ACHN (cell line): ENCODE measurements at regions not wholly inside any gene's neighbourhood (a gene's known extent, or its start where the extent isn't known, plus 50 kb on each side); places are given as distances from the start of the nearest gene placed in this dataset.

Experiments used
- DNase-seq: peaks from one replicate; pipeline ENCODE4 v3.0.0-alpha.2; 2015
- in situ Hi-C: cut with HindIII; loops from 2 replicates; pipeline ENCODE4 v1.10.0; 2017; ENCODE audit warnings: low sequenced_read_pairs, low pct_ligation_motif_present, low pct_unique_long_range_greater_than_20kb

DNA sequence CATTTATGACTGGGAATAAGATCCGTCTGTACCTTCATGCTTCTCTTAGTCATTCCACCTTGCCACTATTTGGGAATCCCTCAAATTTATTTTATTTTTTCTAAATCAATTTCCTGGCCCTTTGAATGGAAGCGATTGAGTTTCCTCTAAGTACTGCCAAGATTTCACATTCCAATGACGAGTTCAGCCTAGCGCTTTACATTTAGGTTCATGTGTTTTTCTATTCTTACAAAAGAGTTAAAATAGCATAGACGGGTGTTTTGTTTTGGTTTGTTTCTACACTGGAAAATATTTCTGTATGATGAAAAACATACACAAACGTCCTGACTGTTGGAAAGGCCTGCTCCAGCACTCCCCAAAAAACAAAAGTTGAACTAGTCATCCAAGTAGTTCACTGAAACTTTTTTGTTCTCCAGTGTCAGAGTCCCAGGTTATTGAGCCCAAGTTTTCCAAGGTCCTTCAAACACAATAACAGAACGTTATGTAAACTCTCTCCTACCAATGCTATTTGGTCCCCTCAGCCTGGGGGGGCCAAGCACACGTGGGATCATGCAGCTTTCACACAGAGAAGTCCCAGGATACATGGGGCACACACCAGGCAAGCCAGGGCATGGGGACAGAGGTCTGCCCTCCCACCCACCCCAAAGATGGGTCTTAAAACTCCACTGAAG lies 74.8 kb upstream of the FOXN3 start:
- no peak for DNase-seq
- in situ Hi-C loops: no loop called here

- DNase-seq: no peak
- in situ Hi-C loops: no loop called here
Measured at GRCh38 chr14:89490466-89490865, 73.4 kb upstream of the FOXN3 start.

DNA sequence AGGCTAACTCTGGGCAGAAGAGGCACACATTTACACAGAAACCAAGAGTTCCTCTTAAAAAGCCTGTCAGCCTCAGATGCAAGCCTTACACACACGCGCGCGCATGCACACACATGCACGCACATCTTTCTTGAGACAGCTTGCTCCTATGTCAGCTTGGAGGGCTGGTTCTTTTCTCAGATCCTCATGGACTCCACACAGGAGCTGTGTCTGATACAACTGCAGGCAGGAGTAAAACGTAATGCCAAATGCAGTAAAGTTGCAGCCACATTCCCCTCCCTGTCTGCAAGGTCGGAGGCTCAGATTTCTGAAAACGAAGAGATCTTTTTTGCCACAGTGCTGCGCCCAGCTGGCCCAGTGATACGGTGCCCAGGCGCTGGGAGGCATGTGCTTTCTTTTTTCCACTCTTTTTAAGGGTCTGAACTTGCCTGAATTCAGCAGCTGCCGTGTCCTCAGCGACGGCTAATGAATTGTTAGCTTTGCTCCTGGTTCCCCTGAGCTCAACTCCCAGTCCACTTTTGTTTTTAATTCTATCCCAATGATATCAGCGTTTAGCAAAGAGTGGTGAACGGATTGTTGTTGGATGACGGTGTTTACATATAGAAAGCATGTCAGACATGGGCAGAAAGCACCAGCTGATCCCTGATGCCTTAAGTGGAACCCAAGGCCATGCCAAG lies 72.9 kb upstream of the FOXN3 start:
- in situ Hi-C loops: no loop called here
- no peak for DNase-seq

DNA sequence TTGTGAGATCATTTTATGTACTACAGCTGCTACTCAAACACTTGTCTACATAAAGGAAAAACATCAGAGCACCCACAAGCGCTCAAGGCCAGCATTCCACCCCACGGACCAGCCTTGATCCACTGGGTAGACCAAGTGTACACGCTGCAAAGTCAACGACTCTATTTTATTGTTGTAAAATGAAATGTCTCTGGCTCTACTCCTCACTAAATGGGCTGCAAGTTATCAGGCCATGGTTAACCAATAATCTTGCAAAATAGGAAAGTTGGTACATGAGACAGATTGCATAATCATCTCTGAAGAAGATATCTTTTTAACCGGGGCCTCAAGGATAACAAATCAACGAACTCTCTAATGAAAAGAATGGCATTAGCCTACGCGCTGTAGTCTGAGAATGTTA lies 69.9 kb upstream of the FOXN3 start:
- DNase-seq: no peak

DNA sequence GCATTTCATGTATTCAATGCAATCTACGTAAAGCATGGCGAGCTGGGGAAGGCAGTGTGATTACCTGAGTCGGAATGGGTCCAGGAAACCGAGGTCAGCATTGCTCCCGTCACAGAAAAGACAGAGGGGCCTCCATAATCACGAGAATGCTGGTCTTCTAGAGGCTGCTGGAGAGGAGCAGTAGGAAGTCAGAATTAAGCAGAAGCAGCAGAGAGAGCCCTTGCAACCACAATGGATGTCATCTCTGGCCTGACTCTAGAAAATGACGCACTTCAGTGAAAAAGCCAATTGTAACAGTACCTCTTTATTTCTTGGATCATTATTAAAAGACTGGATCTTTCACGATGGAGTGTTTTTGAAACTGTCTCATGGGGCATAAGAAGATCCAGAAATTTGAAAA lies 69.5 kb upstream of the FOXN3 start:
- no peak for DNase-seq
- in situ Hi-C loops: no loop called here

More for the DNA sequence above, 69.9 kb upstream of the FOXN3 start:
- in situ Hi-C loops: no loop called here

GRCh38 chr14:89485264-89485663 lies 68.2 kb upstream of the FOXN3 start:
- in situ Hi-C loops: no loop called here
- DNase-seq: no peak

DNA sequence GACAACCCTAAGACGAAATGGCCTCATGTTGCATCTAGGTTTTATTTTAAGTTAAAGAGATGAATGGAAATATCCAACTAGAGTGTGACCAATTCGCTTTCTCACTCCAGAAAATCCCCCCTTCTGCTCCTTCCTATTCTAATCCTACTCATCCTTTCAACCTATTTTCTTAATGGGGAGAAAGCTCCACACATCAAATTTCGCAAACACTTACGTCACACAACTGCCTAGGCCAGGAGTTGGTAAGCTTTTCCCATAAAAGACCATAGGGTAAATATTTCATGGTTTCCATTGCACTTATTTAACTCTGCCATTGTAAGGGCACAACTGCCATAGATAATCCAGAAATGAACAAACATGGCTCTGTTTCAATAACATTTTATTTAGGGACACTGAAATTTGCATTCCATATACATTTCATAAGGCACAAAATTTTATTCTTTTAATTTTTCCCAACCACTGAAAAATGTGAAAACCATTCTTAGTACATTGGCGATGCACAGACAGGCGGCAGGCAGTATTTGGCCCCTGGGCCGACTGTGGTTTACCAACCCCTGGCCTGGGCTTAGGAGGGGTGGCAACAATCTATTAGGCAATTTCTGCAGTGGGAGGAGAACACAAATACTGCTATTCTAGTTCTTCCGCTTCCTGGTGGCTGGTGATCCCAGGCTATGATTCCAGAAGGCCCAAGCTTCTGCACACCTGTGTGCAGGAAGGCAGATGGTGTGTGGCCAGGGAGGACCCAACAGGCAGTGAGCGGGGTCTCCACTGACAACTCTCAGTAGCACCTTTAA lies 67.2 kb upstream of the FOXN3 start:
- in situ Hi-C loops: no loop called here
- DNase-seq: no peak

DNA sequence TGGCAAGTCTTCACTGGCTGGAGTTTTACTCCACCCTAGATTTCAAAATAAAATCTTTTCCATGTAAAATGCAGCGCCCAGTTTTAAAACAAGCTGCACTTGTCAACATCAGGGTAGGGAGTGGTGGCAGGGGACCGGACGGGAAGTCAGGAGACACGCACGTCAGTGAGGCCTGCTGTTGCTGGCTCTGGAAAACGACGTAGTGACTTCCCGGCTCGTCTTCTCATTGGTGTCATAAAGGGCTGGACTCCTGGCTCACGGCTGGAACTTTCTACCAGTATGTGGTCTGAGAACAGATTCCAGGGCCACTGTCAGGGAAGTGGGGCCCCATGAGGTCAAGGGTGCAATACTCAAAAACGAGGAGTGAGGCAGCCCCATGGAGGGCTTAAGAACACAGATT lies 64.2 kb upstream of the FOXN3 start:
- in situ Hi-C loops: no loop called here

GRCh38 chr14:89480278-89480677 lies 63.2 kb upstream of the FOXN3 start:
- DNase-seq: no peak
- in situ Hi-C loops: no loop called here

More for the DNA sequence above, 64.2 kb upstream of the FOXN3 start:
- DNase-seq: no peak

- in situ Hi-C loops: no loop called here
- no peak for DNase-seq
Measured at GRCh38 chr14:89479802-89480201, 62.8 kb upstream of the FOXN3 start.

DNA sequence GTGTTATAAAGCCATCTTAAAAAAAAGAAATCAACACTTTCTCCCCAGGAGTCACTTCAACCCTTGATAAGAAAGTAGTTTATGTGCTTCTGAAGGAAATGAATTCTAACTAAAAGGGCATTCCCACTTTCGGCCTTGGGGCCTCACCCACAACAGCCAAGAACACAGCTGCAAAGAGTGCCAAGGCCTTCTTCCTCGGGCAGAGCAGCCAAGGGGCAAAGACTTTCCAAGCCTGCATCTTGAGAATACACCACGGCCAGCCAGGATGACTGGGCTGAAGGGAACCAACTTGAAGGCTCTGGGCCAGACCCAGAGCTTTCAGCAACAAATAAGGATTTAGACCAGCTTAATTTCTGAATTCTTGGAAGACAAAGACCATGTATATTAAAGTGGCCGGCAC lies 60.4 kb upstream of the FOXN3 start:
- in situ Hi-C loops: no loop called here
- DNase-seq: no peak

GRCh38 chr14:89476354-89476896 lies 59.4 kb upstream of the FOXN3 start:
- in situ Hi-C loops: no loop called here
- no peak for DNase-seq

DNA sequence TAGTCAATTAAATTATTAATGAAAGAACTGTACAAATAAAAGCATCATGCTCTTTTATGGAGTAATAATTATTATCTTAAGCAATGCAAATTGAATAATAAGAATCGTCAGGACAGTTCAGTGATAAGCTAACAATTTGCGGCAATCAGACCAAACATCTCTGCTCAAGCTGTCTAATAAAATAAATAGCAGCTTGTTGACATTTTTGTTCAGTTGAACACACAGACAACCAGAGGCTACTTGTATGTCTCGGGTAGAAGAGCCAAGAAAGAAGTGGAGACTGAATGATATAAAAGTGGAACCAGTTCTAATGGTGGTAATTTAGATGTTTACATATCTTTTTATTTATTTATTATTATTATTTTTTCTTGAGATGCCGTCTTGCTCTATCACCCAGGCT lies 57.4 kb upstream of the FOXN3 start:
- no peak for DNase-seq
- in situ Hi-C loops: no loop called here

DNA sequence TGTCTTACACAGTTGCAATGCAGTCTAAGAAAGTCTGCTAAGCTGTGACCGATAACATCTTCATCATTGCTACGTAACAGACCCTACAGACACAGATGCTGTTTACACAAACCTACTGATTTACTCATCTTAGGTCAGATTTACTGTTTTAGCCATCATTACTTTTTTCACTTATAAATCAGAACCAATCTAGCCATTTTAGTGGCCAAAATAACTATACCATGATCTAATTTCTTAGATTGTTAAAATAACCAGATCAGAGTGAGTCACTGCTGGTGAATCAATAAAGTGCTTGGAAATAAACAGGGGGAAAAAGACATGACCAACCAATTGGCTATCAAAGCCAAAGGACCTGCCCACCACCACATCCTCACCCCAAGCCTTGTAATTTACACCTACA lies 57.0 kb upstream of the FOXN3 start:
- DNase-seq: no peak
- in situ Hi-C loops: no loop called here

GRCh38 chr14:89473569-89473968 lies 56.5 kb upstream of the FOXN3 start:
- DNase-seq: no peak
- in situ Hi-C loops: no loop called here

DNA sequence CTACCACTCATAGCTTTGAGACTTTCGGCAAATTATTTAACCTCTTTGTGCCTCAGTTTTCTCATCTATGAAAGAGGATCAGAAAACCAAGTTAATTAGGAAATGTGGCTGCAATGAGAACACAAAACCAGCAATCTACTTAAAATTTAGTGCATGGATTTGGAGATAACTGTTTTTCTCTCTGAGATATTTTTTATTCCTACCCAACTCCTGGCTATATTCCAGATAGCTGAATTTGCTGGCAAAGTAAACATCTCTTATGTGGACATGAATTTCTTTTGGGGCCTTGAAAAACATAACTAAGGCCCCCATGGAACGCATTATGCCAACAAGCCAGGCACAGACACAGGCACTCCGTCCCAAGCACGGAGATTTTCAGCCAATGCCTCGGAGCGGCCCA lies 53.4 kb upstream of the FOXN3 start:
- in situ Hi-C loops: no loop called here
- no peak for DNase-seq

DNA sequence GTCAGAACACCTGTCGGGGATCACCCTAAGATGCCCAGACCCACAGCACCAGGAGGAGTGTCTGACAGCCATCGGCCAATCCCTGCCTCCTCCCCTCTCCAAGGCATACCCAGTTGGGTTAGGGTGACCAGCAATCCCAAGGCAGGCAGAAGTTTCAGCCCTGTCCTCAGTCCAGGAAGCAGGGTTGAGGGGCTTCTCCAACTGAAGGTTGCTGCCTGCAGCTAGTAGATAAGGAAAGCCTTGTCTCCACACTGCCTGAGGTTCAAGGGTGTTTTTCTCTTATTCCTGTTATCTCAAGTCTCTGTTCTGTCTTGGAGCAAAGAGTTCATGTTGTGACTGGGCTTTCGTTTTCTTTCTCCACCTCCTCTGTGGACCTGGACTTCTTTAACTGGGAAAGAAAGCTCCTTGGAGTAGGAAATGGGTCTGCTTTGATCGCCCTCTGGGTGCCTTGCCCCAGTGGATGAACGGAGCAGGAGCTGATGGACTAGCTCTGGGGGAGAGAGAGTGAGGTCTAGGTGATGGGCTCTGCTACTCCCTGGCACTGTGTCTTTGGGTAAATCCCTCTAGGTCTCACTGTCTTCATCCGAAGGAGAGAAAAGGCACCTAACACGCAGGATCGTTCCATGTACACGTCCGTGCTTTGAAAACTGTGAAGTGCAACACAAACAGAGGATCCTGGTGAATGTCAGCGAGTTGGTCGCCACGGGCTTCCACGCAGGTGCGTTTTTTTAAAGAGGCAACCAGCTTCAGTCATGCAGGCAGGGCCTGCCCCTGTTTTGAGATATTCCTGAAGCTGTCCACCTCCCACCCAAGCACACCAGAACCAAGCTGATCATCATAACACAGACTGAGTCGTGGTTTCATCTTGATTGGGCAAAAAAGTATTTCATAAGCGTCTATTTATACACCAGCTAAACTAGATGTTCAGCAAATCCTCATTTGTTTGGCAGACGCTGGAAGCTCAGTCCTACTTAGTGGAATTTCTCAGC lies 52.5 kb upstream of the FOXN3 start:
- in situ Hi-C loops: no loop called here
- DNase-seq: no peak

GRCh38 chr14:89468566-89468965 lies 51.5 kb upstream of the FOXN3 start:
- DNase-seq: no peak
- in situ Hi-C loops: no loop called here
